ENCODE measurements at regions not wholly inside any gene's neighbourhood (a gene's known extent, or its start where the extent isn't known, plus 50 kb on each side); places are given as distances from the start of the nearest gene placed in this dataset.
A peak's percentile ranks its signal among the peaks of the same experiment; 100 is the strongest.

- H3K27ac Mint-ChIP-seq: peak overlapping the region in 1 of 7 donors; percentile 41
- H3K9me3 Mint-ChIP-seq: peaks cover 3 to 17% (median 11%) of the 10 kb centered on the region in 7 donors
- no peaks in the 10 kb centered on the region for H4K20me1 ChIP-seq (ENCODE audit: insufficient read depth, low read length)
- no peaks in the 10 kb centered on the region for H3K4me1 ChIP-seq (ENCODE audit: control insufficient read depth in 1 of 2, insufficient read depth in 2 of 2, low read length in 2 of 2)
- H2AFZ ChIP-seq (ENCODE audit: insufficient read depth, low read depth, low read length, poor library complexity, severe bottlenecking): no peak overlapping the region
- no peak for DNase-seq
- H3K9me3 ChIP-seq (replicated peaks in 1 of 2; ENCODE audit: control insufficient read depth in 1 of 2, insufficient read depth in 1 of 2, low read length in 2 of 2): peaks cover 0 to 12% of the 10 kb centered on the region in 2 donors
- no CpG with 5 or more reads among the region's 2 CpGs for WGBS (ENCODE audit: insufficient coverage)
- H3K27me3 Mint-ChIP-seq (ENCODE audit: low read depth in 3 of 3): peaks cover 10 to 15% (median 10%) of the 10 kb centered on the region in 3 donors
- H3K36me3 Mint-ChIP-seq: no peaks in the 10 kb centered on the region
- no peak overlapping the region for H3K4me3 Mint-ChIP-seq
- no peak overlapping the region for H3K27ac ChIP-seq (ENCODE audit: low read depth in 1 of 2, low read length in 2 of 2)
- H3K79me2 ChIP-seq (ENCODE audit: insufficient read depth, low read length): no peaks in the 10 kb centered on the region
- H3K4me3 ChIP-seq (replicated peaks in 1 of 3; ENCODE audit: low read depth in 2 of 3, low read length in 3 of 3): no peak overlapping the region
- intact Hi-C loops (cut with micrococcal nuclease): no loop called here
- H3K4me1 Mint-ChIP-seq: no peaks in the 10 kb centered on the region
- no peaks in the 10 kb centered on the region for H3K27me3 ChIP-seq (ENCODE audit: control insufficient read depth in 2 of 2, insufficient read depth in 2 of 2, low read length in 2 of 2)
- TF ChIP-seq, protein P1, sequence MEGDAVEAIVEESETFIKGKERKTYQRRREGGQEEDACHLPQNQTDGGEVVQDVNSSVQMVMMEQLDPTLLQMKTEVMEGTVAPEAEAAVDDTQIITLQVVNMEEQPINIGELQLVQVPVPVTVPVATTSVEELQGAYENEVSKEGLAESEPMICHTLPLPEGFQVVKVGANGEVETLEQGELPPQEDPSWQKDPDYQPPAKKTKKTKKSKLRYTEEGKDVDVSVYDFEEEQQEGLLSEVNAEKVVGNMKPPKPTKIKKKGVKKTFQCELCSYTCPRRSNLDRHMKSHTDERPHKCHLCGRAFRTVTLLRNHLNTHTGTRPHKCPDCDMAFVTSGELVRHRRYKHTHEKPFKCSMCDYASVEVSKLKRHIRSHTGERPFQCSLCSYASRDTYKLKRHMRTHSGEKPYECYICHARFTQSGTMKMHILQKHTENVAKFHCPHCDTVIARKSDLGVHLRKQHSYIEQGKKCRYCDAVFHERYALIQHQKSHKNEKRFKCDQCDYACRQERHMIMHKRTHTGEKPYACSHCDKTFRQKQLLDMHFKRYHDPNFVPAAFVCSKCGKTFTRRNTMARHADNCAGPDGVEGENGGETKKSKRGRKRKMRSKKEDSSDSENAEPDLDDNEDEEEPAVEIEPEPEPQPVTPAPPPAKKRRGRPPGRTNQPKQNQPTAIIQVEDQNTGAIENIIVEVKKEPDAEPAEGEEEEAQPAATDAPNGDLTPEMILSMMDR (IDR thresholded peaks at IDR 0.05): no peak
- H3K4me2 ChIP-seq (replicated peaks; ENCODE audit: extremely low read depth, low read length, poor library complexity, severe bottlenecking): no peak overlapping the region
- no peak overlapping the region for H3K9ac ChIP-seq (ENCODE audit: insufficient read depth, low read length, poor library complexity, severe bottlenecking)
- no peaks in the 10 kb centered on the region for H3K36me3 ChIP-seq (replicated peaks in 1 of 2; ENCODE audit: control insufficient read depth in 1 of 2, insufficient read depth in 2 of 2, low read length in 2 of 2)
These were observed 55.0 kb upstream of the IYD start for GRCh38 chr6:150313781-150314180.

DNA sequence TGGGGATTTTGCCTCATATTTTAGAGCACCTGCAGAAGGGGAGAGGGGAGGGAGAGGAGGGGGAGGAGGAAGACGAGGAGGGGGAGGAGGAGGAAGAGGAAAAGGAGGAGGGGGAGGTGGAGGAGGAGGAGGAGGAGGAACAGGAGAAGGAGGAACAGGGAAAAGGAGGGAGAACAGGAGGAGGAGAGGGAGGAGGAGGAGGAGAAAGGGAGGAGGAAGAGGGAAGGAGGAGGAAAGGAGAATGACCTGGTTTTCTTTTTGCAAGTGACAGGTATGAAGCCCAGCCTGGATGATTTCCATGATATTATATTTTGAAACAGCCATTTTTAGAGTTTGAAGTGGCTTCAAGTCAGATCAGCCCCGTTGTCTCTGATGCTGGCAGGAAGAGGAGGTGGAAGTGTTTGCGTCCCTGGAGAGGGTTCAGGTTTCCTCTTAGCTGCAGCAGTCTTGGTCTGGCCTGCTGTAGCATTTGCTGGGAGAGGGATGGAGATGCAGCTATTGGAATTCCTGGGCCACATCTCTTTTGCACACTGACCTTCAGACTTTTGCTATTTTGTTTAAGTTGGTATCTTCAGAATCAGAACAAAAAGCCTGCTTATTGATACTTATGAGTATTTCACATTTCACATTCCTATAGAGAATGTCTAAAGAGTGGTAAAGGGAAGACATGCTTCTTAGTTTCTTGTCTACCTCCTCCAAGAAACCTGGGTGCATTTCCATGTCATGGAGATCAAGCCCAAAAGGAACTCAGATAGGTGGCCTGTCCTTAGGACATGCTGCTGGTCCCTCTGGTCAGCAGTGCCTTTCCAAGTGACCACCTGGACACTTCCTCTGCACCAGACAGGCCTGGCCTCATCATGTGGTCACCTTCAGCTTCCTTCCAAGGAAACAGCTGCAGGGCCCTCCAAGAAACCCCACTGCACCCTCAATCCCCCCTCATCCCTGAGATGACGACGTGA is 54.3 kb upstream of the IYD start:
- Histone ChIP-seq H3K9me3 (replicated peaks in 1 of 2; ENCODE audit: control insufficient read depth in 1 of 2, insufficient read depth in 1 of 2, low read length in 2 of 2) (peaks cover 0 to 12% of the 10 kb centered on the region in 2 donors), H3K9ac (ENCODE audit: insufficient read depth, low read length, poor library complexity, severe bottlenecking) (no peak overlapping the region), H3K4me1 (ENCODE audit: control insufficient read depth in 1 of 2, insufficient read depth in 2 of 2, low read length in 2 of 2) (no peaks in the 10 kb centered on the region), H3K27me3 (ENCODE audit: control insufficient read depth in 2 of 2, insufficient read depth in 2 of 2, low read length in 2 of 2) (no peaks in the 10 kb centered on the region), H2AFZ (ENCODE audit: insufficient read depth, low read depth, low read length, poor library complexity, severe bottlenecking) (no peak overlapping the region), H3K4me2 (replicated peaks; ENCODE audit: extremely low read depth, low read length, poor library complexity, severe bottlenecking) (no peak overlapping the region), H4K20me1 (ENCODE audit: insufficient read depth, low read length) (no peaks in the 10 kb centered on the region), H3K36me3 (replicated peaks in 1 of 2; ENCODE audit: control insufficient read depth in 1 of 2, insufficient read depth in 2 of 2, low read length in 2 of 2) (no peaks in the 10 kb centered on the region), H3K79me2 (ENCODE audit: insufficient read depth, low read length) (no peaks in the 10 kb centered on the region), H3K27ac (ENCODE audit: low read depth in 1 of 2, low read length in 2 of 2) (no peak overlapping the region), H3K4me3 (replicated peaks in 1 of 3; ENCODE audit: low read depth in 2 of 3, low read length in 3 of 3) (no peak overlapping the region)
- intact Hi-C loops (cut with micrococcal nuclease): no loop called here
- Mint-ChIP-seq H3K9me3 (peaks cover 0 to 15% (median 7%) of the 10 kb centered on the region in 7 donors), H3K27me3 (ENCODE audit: low read depth in 3 of 3) (peaks cover 10 to 15% (median 10%) of the 10 kb centered on the region in 3 donors), H3K4me3 (no peak overlapping the region), H3K36me3 (no peaks in the 10 kb centered on the region), H3K4me1 (no peaks in the 10 kb centered on the region), H3K27ac (peak overlapping the region in 1 of 7 donors; percentile 62)
- WGBS (ENCODE audit: insufficient coverage): 37% methylated on average over 3 of the region's 5 CpGs
- DNase-seq: no peak
- TF ChIP-seq, protein P1 (IDR thresholded peaks at IDR 0.05): no peak

Data from CD14-positive monocyte (primary cell).